NCI-H1417 treated with DMSO at 0.1 percent for 48 hours (cell line): ENCODE measurements at regions not wholly inside any gene's neighbourhood (a gene's known extent, or its start where the extent isn't known, plus 50 kb on each side); places are given as distances from the start of the nearest gene placed in this dataset.

Experiments used
- DNase-seq: peaks from one replicate; lab custom pipeline; 2025; lab: John Stamatoyannopoulos, UW

DNA sequence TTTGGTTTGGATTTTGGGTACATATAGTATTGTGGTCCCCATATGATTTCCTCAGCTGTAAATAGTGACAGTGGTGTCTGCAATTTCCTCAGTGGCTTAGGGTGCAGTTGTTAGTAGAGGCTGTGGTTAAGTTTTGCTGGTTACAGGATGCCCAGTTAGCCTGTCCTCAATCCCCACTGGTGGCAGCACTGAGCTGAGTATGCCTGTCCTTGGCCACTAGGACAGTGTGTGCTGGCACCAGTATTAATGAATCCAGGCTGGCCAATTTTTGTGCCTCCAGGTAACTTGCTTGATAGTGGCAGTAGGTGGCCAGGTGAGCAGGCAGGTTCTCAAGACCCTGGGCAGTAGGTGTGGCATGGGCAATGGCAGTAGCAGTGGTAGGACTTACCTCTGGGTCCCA is 973.1 kb downstream of the TMEM182 start:
- no peak for DNase-seq

DNA sequence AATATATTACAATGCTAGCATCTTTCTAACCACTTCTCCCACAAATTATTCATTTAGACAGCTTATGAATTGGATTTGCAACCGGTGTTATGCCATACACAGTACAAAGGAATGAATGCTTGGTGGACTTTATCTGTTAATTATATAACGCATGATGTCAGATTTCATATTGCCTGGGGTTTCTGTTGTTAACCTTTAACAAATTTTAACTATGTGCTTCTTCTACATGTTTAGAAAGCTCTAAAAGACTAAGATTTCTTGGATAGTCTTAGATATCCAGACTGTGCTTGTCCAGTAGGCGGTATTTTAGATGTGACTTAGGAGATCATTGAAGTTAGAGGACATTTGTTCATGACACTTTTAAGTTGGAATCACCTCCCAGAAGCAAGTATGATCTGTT is 976.3 kb downstream of the TMEM182 start:
- no peak for DNase-seq

DNA sequence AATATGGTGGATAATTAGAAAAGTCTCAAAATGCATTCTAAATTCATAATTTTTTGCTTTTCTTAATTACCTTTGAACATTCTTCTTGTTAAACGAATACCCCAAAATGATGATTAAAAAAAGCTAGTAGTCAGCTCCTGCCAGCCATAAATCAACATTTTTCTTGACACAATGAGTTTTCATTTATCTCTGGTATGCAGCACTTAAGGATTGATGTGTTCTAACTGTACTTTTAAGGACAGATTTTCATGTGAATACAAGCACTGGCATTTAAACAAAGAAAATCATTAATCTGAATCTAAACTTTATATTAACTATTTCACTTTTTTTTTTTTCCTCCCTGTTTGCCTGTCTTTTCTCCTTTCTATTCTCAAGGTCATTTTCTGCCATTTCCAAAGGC is 976.8 kb downstream of the TMEM182 start:
- DNase-seq = no peak

GRCh38 chr2:103739186-103739585 is 977.4 kb downstream of the TMEM182 start:
- no peak for DNase-seq

GRCh38 chr2:103739921-103740320 is 978.1 kb downstream of the TMEM182 start:
- DNase-seq = no peak

- DNase-seq = no peak
These were observed 978.8 kb downstream of the TMEM182 start for GRCh38 chr2:103740631-103741030.

DNA sequence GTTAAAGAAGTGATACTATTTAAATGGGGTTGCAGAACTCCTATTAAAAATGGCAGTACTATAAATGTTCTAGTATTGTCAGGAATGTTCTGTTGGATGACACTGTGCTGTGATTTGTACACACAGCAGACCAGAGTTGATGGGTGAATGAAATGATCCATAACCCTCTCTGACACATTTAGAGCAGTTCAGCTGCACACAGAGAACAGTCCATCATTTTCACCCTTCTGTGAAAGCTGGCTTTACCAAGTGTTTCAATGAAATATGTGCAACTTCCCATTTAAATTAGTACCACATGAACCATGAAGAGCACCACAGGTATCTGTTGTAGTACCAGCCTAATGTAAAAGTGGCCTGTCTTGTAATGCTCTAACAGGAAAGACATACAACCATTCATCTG is 981.4 kb downstream of the TMEM182 start:
- no peak for DNase-seq

DNA sequence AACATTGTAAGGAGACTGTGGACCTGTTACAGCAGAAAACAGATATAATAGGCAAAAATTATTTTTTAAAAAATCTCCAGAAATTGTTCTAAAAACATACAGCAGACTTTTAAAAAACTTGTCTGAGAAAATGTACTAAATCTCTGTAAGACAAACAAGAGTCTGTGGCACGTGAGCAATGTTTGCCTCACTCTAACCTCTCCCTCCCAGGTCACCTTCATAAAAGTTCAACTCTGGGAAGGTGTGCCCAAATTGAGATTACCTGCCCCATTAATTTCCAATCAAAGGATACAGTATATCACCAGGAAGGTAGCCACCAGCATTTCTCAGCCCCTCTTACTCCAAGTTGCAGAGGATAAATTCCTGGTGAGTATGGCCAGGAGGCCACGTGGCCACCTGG is 992.7 kb downstream of the TMEM182 start:
- DNase-seq = no peak

- no peak for DNase-seq
These were observed 1012.1 kb downstream of the TMEM182 start for GRCh38 chr2:103773884-103774283.

DNA sequence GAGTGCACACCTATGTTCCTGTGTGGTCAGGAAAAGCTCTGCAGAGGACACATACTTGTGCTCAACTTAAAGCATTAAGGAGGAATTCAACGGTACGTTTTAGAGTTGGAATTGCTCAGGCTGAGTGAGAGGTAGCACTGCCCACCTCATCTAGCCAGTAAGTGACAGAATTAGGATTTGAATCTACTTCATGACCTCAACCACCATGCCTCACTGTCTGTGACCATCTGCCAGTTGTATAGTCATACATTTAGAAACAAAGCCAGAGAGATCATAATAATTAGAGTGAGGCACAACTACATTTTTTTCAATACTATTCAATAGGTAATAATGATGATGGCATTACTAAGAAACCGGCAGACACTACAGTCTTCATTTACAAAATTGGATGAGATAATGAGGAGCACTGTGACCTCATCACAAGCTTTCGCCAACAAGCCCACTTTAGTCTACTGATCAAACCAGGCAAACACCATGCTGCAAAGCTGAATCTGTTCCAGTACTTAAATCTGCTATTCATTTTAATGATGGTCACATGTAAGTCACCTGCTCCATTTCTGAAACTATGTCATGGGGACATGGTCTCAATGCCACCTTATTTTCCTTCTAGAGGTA is 1018.4 kb downstream of the TMEM182 start:
- no peak for DNase-seq

GRCh38 chr2:103781313-103781712 is 1019.5 kb downstream of the TMEM182 start:
- DNase-seq = no peak

DNA sequence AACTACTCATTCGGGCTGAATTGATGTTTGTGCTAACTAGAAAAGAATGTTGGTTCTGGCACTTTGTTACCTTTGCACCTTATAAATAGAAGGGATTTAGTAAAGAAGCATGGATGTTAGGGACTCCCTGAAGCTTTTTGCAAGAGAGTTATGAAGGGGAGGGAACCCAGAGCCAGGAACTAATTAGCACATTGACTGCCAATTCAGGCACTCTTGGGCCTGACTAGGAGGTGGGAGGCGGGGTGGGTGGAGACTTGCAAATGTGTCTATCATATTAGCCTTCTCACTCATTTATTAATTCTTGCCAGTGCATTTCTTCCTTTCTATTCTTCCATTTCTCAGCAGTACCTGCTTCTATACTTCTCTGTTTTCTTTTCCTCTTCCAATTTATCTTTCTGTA is 1022.4 kb downstream of the TMEM182 start:
- no peak for DNase-seq

DNA sequence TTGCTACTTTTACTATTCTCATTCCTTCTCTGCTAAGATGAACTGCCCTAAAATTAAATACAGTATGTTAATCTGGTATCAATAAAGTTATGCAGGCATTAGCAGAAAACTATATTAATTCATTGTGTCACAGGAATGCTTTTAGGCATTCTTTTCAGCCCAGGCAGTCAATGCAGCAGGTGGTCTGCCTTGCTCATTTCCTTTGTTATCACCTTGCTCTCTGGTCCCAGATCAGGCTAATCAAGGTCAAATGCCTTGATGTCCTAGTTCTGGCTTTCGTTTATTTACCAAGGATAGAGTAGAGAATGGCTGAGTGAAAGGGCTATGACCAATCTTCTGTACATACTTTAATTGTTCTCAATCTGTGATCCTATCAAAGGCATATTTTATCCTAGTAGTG is 1023.6 kb downstream of the TMEM182 start:
- no peak for DNase-seq

DNA sequence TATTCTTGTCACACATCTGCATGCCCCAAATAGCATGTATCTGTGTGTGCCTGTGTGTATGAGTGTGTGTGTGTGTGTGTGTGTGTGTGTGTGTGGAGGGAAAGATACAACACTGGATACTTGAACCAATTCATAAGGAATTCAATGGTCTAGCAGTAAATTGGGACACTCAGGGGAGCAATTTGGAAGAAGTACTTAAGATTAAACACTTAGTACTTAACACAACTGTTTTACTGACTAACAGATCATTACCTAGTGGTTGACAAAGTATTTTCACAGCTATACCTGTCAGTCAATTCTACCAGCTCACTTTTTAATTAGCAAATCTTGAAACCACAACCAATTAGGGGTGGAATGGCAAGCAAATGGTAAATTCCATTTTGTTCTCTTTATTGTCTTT is 1024.1 kb downstream of the TMEM182 start:
- no peak for DNase-seq

- DNase-seq = no peak
These were observed 1026.6 kb downstream of the TMEM182 start for GRCh38 chr2:103788389-103788788.

DNA sequence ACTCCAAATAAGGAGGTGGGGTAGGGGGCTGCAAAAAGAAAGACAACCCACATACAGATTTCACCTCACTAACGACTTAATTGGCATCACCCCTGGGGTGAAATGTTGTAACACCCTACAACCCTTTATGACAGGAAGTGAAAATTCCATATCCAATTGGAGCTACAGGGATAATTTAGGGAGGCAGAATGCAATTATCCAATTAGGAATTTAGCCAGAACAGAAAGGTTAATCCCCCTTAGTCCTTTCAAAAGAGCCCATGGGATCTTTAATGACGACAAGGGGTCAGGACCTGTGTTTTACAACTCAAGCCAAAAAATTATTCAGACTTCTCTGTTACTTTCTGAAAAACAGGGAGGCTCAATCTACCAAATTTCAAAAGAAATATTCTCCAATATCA is 1027.1 kb downstream of the TMEM182 start:
- DNase-seq = no peak

GRCh38 chr2:103789381-103790095 is 1027.7 kb downstream of the TMEM182 start:
- DNase-seq = no peak

DNA sequence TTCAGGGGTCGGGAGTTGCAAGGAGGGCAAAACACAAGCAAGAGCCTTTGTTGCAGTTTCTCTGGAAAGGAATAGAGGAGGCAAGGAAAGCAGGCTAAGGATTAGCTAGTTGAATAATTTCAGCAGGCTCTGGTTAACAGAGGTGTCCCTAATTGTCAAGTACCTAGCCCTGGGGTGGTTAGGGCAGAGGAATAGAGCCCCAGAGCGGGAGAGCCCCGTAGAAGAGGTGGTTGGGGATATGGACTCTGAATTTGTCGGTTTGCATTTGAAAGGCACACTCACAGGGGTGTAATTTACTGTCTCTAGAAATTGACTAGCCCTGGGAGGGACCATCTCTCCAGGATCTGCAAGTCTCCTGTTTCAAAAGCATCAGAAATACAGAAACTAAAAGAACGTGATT is 1030.2 kb downstream of the TMEM182 start:
- no peak for DNase-seq

GRCh38 chr2:103798291-103798690 is 1036.5 kb downstream of the TMEM182 start:
- DNase-seq = no peak

DNA sequence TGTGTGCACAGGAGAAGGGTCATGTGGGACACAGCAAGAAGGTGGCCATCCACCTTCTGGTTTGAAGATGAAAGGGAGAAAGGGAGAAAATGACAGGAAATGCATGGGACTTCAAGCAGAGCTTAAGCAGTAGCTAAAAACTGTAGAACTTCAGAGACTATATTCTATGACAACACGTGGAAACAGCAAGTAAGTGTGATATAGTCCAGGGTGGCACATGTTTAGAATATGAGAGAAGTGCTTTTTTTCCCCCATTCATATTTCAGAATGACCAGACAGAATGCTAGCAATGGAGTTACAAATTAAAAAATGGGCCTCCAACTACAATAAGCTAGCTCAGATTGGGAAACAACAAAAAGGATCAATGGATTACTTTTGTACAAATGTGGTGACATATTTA is 1042.2 kb downstream of the TMEM182 start:
- DNase-seq = no peak

DNA sequence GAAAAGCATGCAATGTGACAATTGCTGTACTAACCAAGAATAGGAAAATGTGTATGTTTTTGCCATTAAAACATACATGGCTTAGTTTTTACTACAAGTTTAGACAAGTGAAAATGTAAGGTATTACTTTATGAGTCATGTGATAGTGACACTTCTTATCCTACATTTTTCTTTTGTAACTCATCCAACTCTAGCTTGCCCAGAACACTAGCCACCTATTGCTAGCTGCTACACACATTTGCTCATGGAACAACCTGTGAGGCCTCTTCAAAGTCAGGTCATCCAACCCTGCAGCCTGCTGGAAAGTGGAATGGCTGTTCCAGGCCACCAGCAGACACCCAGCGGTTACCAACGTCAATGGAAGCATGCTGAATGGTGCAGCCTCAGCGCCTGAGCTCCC is 1043.9 kb downstream of the TMEM182 start:
- DNase-seq = no peak

DNA sequence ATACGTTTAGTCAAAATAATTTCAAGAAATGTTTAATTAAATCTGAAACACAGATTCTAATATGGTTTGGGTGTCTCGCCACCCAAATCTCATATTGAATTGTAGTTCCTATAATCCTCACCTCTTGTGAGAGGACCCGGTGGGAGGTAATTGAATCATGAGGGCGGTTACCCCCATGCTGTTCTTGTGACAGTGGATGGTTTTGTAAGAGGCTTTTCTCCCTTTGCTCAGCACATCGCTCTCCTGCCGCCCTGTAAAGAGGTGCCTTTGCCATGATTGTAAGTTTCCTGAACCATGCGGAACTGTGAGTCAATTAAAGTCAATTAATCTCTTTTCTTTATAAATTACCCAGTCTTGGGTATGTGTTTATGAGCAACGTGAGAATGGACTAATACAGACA is 1045.1 kb upstream of the POU3F3 start:
- DNase-seq = no peak

DNA sequence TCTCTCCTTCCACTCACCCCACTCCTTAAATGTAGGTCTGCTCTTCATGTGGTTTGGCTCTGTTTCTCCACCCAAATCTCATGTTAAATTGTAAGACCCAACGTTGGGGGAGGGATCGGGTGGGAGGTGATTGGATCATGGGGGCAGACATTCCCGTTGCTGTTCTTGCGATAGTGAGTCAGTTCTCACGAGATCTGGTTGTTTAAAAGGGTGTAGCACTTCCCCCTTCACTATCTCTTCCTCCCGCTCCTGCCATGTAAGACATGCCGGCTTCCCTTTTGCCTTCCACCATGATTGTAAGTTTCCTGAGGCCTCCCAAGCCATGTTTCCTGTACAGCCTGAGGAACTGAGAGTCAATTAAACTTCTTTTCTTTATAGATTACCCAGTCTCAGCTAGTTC is 1044.5 kb upstream of the POU3F3 start:
- DNase-seq = no peak

DNA sequence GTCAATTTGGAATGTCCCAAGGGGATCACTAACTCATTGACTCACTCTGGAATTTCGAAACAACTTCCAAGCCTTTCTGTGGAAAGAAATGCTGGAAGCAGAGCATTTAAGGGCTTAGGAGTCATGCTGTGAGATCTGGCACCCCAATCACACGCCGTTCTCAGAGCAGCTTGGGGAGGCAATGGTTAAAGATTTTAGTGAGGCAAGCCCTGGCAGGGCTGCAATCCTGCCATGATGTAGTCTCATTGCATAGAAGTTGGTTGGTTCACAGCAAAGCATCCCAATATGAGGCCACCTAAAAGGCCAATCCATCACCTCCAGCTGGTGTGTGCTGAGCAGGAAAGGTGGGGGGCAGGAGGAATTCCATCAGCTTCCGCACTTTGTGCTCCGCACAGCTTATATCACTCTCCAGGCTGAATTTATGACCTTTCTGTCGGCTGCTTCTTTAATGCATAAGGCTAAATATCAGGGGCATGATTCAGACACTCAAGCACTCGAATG is 1043.9 kb upstream of the POU3F3 start:
- DNase-seq = no peak
